ENCODE measurements at regions not wholly inside any gene's neighbourhood (a gene's known extent, or its start where the extent isn't known, plus 50 kb on each side); places are given as distances from the start of the nearest gene placed in this dataset.

DNA sequence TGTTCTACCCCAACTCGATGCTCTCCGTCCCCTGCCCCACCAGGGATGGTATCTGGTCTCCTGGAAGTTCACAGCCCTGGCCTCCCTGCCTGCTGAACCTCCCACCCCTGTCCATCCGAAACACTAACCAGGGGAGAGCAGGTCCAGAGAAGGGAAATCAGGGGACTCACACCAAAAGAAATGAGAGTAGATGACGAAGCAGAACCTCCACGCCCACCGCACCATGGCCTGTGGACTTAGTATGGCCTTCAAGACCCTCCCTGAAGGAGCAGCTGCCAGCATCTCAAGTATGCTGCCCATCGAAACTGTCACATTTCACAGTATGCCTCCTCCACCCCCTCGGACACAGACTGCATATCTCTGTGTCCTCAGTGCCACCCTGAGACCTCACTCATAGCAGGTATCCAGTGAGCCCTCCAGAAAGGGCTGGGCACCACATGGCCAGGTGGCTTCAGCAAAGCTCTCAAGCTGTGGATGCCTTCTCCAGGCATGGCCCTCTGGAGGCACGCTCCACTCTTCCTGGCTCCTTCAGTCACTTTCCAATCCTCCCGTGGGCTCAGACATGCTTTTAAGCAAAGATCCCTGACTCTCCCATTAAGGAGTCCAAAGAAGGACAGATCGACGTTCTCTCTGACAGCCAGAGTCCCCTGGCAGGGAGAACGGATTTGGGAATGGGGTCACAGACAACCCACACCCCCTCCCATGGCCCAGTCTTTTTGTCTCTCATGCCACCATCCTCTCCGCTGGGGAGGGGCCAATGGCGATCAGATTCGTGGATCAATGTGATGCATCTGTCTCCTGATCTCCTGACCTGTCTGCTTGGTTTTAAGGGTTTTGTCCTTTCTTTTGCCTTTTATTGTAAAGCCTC is 158.4 kb downstream of the ANKRD60 start:
- Histone ChIP-seq H3K4me1 (ENCODE audit: insufficient read depth, low read length) (peaks cover 4% of the 10 kb centered on the region), H3K9me3 (ENCODE audit: low read length) (no peaks in the 10 kb centered on the region), H3K27me3 (ENCODE audit: insufficient read depth, low read length, poor library complexity, severe bottlenecking) (no peaks in the 10 kb centered on the region), H3K4me3 (ENCODE audit: low read length) (no peak overlapping the region), H3K27ac (ENCODE audit: low read depth, low read length) (no peak overlapping the region), H3K36me3 (ENCODE audit: insufficient read depth, low read length) (no peaks in the 10 kb centered on the region)
- H3K27ac Mint-ChIP-seq, result no peak overlapping the region
- H3K9me3 Mint-ChIP-seq, result no peaks in the 10 kb centered on the region
- no peak for DNase-seq
- ChIA-PET POLR2A (no interaction called here), CTCF (no interaction called here)
- no peak overlapping the region for H3K4me3 Mint-ChIP-seq
- no peaks in the 10 kb centered on the region for H3K36me3 Mint-ChIP-seq
- H3K27me3 Mint-ChIP-seq, result peaks cover 19 to 47% of the 10 kb centered on the region in 2 donors
- peaks cover 2 to 9% (median 2%) of the 10 kb centered on the region in 3 donors for H3K4me1 Mint-ChIP-seq

DNA sequence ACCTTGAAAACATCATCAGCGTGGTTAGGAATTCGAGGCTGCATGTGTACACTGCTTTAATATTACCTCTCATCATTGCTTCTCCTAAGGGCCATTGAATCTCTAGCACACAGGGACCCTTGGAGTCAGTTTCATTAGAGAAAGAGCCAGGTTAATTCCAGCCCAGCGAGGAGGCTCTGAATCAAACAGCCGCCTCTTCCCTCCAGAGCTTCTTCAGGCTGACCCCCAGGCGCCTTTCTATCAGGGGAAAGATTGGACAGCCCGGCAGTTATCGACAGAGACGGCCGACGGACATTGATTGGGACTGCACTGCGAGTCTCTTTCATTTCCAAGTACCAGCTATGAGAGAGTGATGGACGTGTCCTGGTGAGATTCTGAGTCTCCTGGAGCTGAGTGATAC is 159.2 kb downstream of the ANKRD60 start:
- no peak overlapping the region for H3K4me3 ChIP-seq (ENCODE audit: low read length)
- no peaks in the 10 kb centered on the region for H3K4me1 ChIP-seq (ENCODE audit: insufficient read depth, low read length)
- no peaks in the 10 kb centered on the region for H3K9me3 Mint-ChIP-seq
- peaks cover 0 to 5% (median 2%) of the 10 kb centered on the region in 3 donors for H3K4me1 Mint-ChIP-seq
- H3K36me3 ChIP-seq (ENCODE audit: insufficient read depth, low read length), result no peaks in the 10 kb centered on the region
- ChIA-PET POLR2A (no interaction called here), CTCF (no interaction called here)
- H3K9me3 ChIP-seq (ENCODE audit: low read length), result no peaks in the 10 kb centered on the region
- H3K27ac Mint-ChIP-seq, result no peak overlapping the region
- H3K27me3 Mint-ChIP-seq, result peaks cover 20 to 46% of the 10 kb centered on the region in 2 donors
- no peak for DNase-seq
- H3K27ac ChIP-seq (ENCODE audit: low read depth, low read length), result no peak overlapping the region
- H3K27me3 ChIP-seq (ENCODE audit: insufficient read depth, low read length, poor library complexity, severe bottlenecking), result no peaks in the 10 kb centered on the region
- no peaks in the 10 kb centered on the region for H3K36me3 Mint-ChIP-seq
- H3K4me3 Mint-ChIP-seq, result no peak overlapping the region

DNA sequence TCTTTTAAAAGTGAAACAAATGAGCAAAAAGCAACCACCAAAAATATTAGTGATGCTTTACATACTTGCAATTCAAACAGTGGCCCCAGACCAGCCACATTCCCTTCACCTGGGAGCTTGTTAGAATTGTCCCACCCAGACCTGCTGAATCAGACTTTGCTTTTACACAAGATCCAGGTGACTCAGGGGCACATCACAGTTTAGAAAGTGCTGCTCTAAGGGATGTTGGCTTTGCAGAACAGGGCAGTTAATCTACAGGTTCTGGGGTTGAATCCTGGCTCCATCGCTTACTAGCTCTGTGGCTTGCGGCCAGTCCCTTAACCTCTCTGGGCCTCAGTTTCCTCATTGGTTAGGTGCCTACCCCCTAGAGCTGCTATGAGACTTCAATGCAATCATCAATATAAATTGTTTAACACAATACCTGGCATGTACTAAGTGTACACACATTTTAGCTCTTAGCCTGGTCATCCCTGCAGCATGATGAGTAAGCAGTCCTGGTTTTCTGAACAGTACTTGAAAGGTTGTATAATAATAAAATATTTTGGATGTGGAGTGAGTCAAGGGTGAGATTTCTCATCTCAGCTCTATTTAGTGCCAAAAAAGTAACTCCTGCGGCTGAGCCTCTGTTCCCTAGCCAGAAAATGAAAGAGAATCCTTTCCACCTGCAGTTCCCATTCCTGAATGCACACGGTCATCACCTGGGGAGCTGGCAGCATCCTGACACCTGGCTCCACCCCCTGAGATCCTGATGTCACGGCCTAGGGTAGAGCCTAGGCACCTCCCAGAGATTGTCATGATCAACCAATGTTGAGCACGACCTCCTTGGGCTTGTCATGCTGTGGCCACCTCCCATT is 162.7 kb downstream of the ANKRD60 start:
- Histone ChIP-seq H3K4me3 (ENCODE audit: low read length) (no peak overlapping the region), H3K4me1 (ENCODE audit: insufficient read depth, low read length) (no peaks in the 10 kb centered on the region), H3K27ac (ENCODE audit: low read depth, low read length) (no peak overlapping the region), H3K36me3 (ENCODE audit: insufficient read depth, low read length) (no peaks in the 10 kb centered on the region), H3K27me3 (ENCODE audit: insufficient read depth, low read length, poor library complexity, severe bottlenecking) (no peaks in the 10 kb centered on the region), H3K9me3 (ENCODE audit: low read length) (no peaks in the 10 kb centered on the region)
- DNase-seq, result no peak
- ChIA-PET POLR2A (no interaction called here), CTCF (no interaction called here)
- H3K4me1 Mint-ChIP-seq, result no peaks in the 10 kb centered on the region
- peaks cover 2 to 18% (median 4%) of the 10 kb centered on the region in 5 donors for H3K9me3 Mint-ChIP-seq
- peaks cover 17 to 20% of the 10 kb centered on the region in 2 donors for H3K27me3 Mint-ChIP-seq
- no peaks in the 10 kb centered on the region for H3K36me3 Mint-ChIP-seq
- no peak overlapping the region for H3K27ac Mint-ChIP-seq
- H3K4me3 Mint-ChIP-seq, result no peak overlapping the region

DNA sequence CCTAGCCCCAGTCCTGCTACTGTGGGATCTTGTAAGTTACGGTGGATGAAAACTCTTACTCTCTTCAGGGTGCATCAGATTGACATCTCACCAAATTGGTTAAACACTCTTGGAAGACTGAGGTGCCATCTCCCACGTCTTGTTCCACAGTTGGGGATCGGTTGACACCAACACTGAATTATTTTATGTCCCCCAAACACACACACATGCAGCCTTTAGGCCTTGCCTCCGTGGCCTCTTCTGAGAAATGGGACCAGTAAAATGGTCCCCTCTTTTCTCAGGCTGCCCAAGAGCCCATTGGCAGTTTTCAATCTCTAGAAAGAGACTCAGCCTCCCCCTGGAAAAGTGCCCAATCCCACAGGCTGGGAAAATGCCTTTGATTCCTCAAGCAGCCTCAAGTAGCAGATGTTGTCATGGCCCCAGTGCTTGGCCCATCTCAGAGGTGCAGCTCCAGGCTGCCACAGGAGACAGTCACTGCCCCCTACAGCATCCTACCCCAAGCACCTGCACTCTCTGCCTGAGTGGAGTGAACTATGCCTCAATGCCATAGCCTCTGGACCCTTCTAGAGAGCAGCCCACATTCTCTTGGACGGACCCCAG is 163.9 kb downstream of the ANKRD60 start:
- DNase-seq, result no peak
- no peaks in the 10 kb centered on the region for H3K9me3 ChIP-seq (ENCODE audit: low read length)

GRCh38 chr20:58059260-58059544 is 169.3 kb downstream of the ANKRD60 start:
- Mint-ChIP-seq H3K9me3 (peaks cover 3 to 20% (median 4%) of the 10 kb centered on the region in 5 donors), H3K27ac (no peak overlapping the region), H3K4me3 (no peak overlapping the region), H3K36me3 (peaks cover 0 to 2% (median 0%) of the 10 kb centered on the region in 3 donors), H3K4me1 (no peaks in the 10 kb centered on the region), H3K27me3 (peaks cover 11 to 51% of the 10 kb centered on the region in 2 donors)
- no peak overlapping the region for H3K27ac ChIP-seq (ENCODE audit: low read depth, low read length)
- ChIA-PET CTCF (no interaction called here), POLR2A (no interaction called here)
- no peaks in the 10 kb centered on the region for H3K9me3 ChIP-seq (ENCODE audit: low read length)
- H3K27me3 ChIP-seq (ENCODE audit: insufficient read depth, low read length, poor library complexity, severe bottlenecking), result no peaks in the 10 kb centered on the region
- no peak for DNase-seq
- H3K4me3 ChIP-seq (ENCODE audit: low read length), result no peak overlapping the region
- H3K4me1 ChIP-seq (ENCODE audit: insufficient read depth, low read length), result no peaks in the 10 kb centered on the region
- no peaks in the 10 kb centered on the region for H3K36me3 ChIP-seq (ENCODE audit: insufficient read depth, low read length)

More for the DNA sequence above, 163.9 kb downstream of the ANKRD60 start:
- Mint-ChIP-seq H3K9me3 (peaks cover 2 to 20% (median 4%) of the 10 kb centered on the region in 5 donors), H3K4me1 (no peaks in the 10 kb centered on the region), H3K4me3 (no peak overlapping the region), H3K36me3 (peaks cover 0 to 2% (median 0%) of the 10 kb centered on the region in 3 donors), H3K27ac (no peak overlapping the region), H3K27me3 (peaks cover 17 to 22% of the 10 kb centered on the region in 2 donors)
- ChIA-PET CTCF (no interaction called here), POLR2A (no interaction called here)
- H3K27ac ChIP-seq (ENCODE audit: low read depth, low read length), result no peak overlapping the region
- no peak overlapping the region for H3K4me3 ChIP-seq (ENCODE audit: low read length)
- H3K4me1 ChIP-seq (ENCODE audit: insufficient read depth, low read length), result no peaks in the 10 kb centered on the region
- no peaks in the 10 kb centered on the region for H3K36me3 ChIP-seq (ENCODE audit: insufficient read depth, low read length)
- H3K27me3 ChIP-seq (ENCODE audit: insufficient read depth, low read length, poor library complexity, severe bottlenecking), result no peaks in the 10 kb centered on the region

- no peaks in the 10 kb centered on the region for H3K4me1 Mint-ChIP-seq
- peaks cover 3 to 20% (median 4%) of the 10 kb centered on the region in 5 donors for H3K9me3 Mint-ChIP-seq
- POLR2A ChIA-PET, result no interaction called here
- Histone ChIP-seq H3K9me3 (ENCODE audit: low read length) (no peaks in the 10 kb centered on the region), H3K36me3 (ENCODE audit: insufficient read depth, low read length) (no peaks in the 10 kb centered on the region), H3K27me3 (ENCODE audit: insufficient read depth, low read length, poor library complexity, severe bottlenecking) (no peaks in the 10 kb centered on the region), H3K4me3 (ENCODE audit: low read length) (no peak overlapping the region), H3K4me1 (ENCODE audit: insufficient read depth, low read length) (no peaks in the 10 kb centered on the region), H3K27ac (ENCODE audit: low read depth, low read length) (no peak overlapping the region)
- no peak overlapping the region for H3K4me3 Mint-ChIP-seq
- CTCF ChIA-PET, result no interaction called here
- H3K36me3 Mint-ChIP-seq, result peaks cover 0 to 2% (median 0%) of the 10 kb centered on the region in 3 donors
- no peak overlapping the region for H3K27ac Mint-ChIP-seq
- no peak for DNase-seq
- peaks cover 11 to 51% of the 10 kb centered on the region in 2 donors for H3K27me3 Mint-ChIP-seq
Observed at GRCh38 chr20:58058421-58059259, 169.8 kb downstream of the ANKRD60 start.

DNA sequence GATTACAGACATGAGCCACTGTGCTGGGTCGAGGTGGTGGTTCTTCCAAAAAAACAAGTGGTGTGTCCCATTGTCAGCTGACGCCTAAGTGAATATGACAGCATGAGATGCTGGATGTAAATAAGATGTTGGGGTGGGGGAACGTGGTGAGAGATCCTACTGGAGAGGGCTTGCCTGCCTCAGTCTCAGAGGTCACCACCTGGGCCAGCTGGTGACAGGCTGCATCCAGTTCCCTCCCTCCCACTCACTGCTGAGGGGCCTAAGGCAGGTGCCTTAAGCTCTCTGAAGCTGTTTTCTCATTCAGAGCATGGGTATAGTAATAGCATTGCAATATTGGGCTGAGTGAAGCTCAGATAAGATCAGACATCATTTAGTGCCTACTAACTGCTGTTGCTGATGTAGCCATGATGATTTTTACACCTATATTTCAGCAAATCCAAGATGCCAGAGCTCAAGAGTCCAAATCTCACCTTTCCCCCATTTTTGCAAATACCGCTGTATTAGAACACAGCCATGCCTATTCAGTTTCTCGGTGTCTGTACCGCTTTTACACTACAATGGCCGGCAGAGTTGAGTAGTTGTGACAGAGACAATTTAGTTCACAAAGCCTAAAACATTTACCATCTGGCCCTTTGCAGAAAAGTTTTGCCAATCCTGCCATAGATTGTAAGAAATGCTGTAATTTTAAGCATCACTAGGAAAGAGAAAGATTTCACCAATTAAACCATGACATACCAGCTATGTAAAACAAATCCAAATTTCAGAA is 171.3 kb downstream of the ANKRD60 start:
- Histone ChIP-seq H3K4me1 (ENCODE audit: insufficient read depth, low read length) (no peaks in the 10 kb centered on the region), H3K4me3 (ENCODE audit: low read length) (no peak overlapping the region), H3K36me3 (ENCODE audit: insufficient read depth, low read length) (no peaks in the 10 kb centered on the region), H3K9me3 (ENCODE audit: low read length) (no peaks in the 10 kb centered on the region), H3K27ac (ENCODE audit: low read depth, low read length) (no peak overlapping the region), H3K27me3 (ENCODE audit: insufficient read depth, low read length, poor library complexity, severe bottlenecking) (no peaks in the 10 kb centered on the region)
- Mint-ChIP-seq H3K27ac (no peak overlapping the region), H3K27me3 (peaks cover 14 to 51% of the 10 kb centered on the region in 2 donors), H3K9me3 (peaks cover 0 to 8% (median 2%) of the 10 kb centered on the region in 5 donors), H3K36me3 (peaks cover 0 to 2% (median 0%) of the 10 kb centered on the region in 3 donors), H3K4me3 (no peak overlapping the region), H3K4me1 (no peaks in the 10 kb centered on the region)
- ChIA-PET POLR2A (no interaction called here), CTCF (no interaction called here)
- DNase-seq, result no peak
